ENCODE measurements at regions not wholly inside any gene's neighbourhood (a gene's known extent, or its start where the extent isn't known, plus 50 kb on each side); places are given as distances from the start of the nearest gene placed in this dataset.

GRCh38 chr9:115978659-115979096 lies 174.9 kb upstream of the PAPPA start:
- TF ChIP-seq CTCF (IDR thresholded peaks at IDR 0.05) (no peak), REST (IDR thresholded peaks at IDR 0.05; ENCODE audit: insufficient read depth in 1 of 2, low read depth in 2 of 2, low read length in 1 of 2) (no peak), POLR2AphosphoS5 (IDR thresholded peaks at IDR 0.05; ENCODE audit: low read depth, low read length) (no peak), SIN3A (IDR thresholded peaks at IDR 0.05; ENCODE audit: borderline replicate concordance, insufficient read depth, low read depth, low read length) (no peak)
